ENCODE measurements at regions not wholly inside any gene's neighbourhood (a gene's known extent, or its start where the extent isn't known, plus 50 kb on each side); places are given as distances from the start of the nearest gene placed in this dataset.

- Histone ChIP-seq H3K4me1 (ENCODE audit: control insufficient read depth, insufficient read depth, low read length) (peaks cover 6% of the 10 kb centered on the region), H3K9ac (ENCODE audit: low read depth, low read length) (no peak overlapping the region), H3K27me3 (ENCODE audit: control insufficient read depth, insufficient read depth, low read length) (no peaks in the 10 kb centered on the region), H3K36me3 (ENCODE audit: control insufficient read depth, insufficient read depth, low read length) (no peaks in the 10 kb centered on the region), H3K4me3 (ENCODE audit: low read depth, low read length) (no peak overlapping the region), H3K9me3 (ENCODE audit: control insufficient read depth, insufficient read depth, low read length) (no peaks in the 10 kb centered on the region)
Observed at GRCh38 chr11:28730889-28731288, 622.7 kb downstream of the METTL15 start.

GRCh38 chr11:28730336-28730735 lies 622.1 kb downstream of the METTL15 start:
- Histone ChIP-seq H3K9ac (ENCODE audit: low read depth, low read length) (no peak overlapping the region), H3K9me3 (ENCODE audit: control insufficient read depth, insufficient read depth, low read length) (no peaks in the 10 kb centered on the region), H3K27me3 (ENCODE audit: control insufficient read depth, insufficient read depth, low read length) (no peaks in the 10 kb centered on the region), H3K36me3 (ENCODE audit: control insufficient read depth, insufficient read depth, low read length) (no peaks in the 10 kb centered on the region), H3K4me3 (ENCODE audit: low read depth, low read length) (no peak overlapping the region), H3K4me1 (ENCODE audit: control insufficient read depth, insufficient read depth, low read length) (peaks cover 4% of the 10 kb centered on the region)

- no peaks in the 10 kb centered on the region for H3K9me3 ChIP-seq (ENCODE audit: control insufficient read depth, insufficient read depth, low read length)
- H3K4me1 ChIP-seq (ENCODE audit: control insufficient read depth, insufficient read depth, low read length), result peaks cover 2% of the 10 kb centered on the region
- no peaks in the 10 kb centered on the region for H3K27me3 ChIP-seq (ENCODE audit: control insufficient read depth, insufficient read depth, low read length)
- H3K4me3 ChIP-seq (ENCODE audit: low read depth, low read length), result no peak overlapping the region
- H3K36me3 ChIP-seq (ENCODE audit: control insufficient read depth, insufficient read depth, low read length), result no peaks in the 10 kb centered on the region
- H3K9ac ChIP-seq (ENCODE audit: low read depth, low read length), result no peak overlapping the region
Observed at GRCh38 chr11:28729339-28729738, 621.2 kb downstream of the METTL15 start.

GRCh38 chr11:28728666-28729065 lies 620.5 kb downstream of the METTL15 start:
- no peak overlapping the region for H3K9ac ChIP-seq (ENCODE audit: low read depth, low read length)
- H3K36me3 ChIP-seq (ENCODE audit: control insufficient read depth, insufficient read depth, low read length), result no peaks in the 10 kb centered on the region
- no peaks in the 10 kb centered on the region for H3K27me3 ChIP-seq (ENCODE audit: control insufficient read depth, insufficient read depth, low read length)

GRCh38 chr11:28727254-28727653 lies 619.1 kb downstream of the METTL15 start:
- Histone ChIP-seq H3K4me3 (ENCODE audit: low read depth, low read length) (no peak overlapping the region), H3K9ac (ENCODE audit: low read depth, low read length) (no peak overlapping the region), H3K4me1 (ENCODE audit: control insufficient read depth, insufficient read depth, low read length) (peaks cover 2% of the 10 kb centered on the region), H3K36me3 (ENCODE audit: control insufficient read depth, insufficient read depth, low read length) (no peaks in the 10 kb centered on the region), H3K27me3 (ENCODE audit: control insufficient read depth, insufficient read depth, low read length) (no peaks in the 10 kb centered on the region), H3K9me3 (ENCODE audit: control insufficient read depth, insufficient read depth, low read length) (no peaks in the 10 kb centered on the region)

More at GRCh38 chr11:28728666-28729065, 620.5 kb downstream of the METTL15 start:
- Histone ChIP-seq H3K9me3 (ENCODE audit: control insufficient read depth, insufficient read depth, low read length) (no peaks in the 10 kb centered on the region), H3K4me3 (ENCODE audit: low read depth, low read length) (no peak overlapping the region), H3K4me1 (ENCODE audit: control insufficient read depth, insufficient read depth, low read length) (peaks cover 2% of the 10 kb centered on the region)

- H3K9ac ChIP-seq (ENCODE audit: low read depth, low read length), result no peak overlapping the region
- H3K4me3 ChIP-seq (ENCODE audit: low read depth, low read length), result no peak overlapping the region
- no peaks in the 10 kb centered on the region for H3K9me3 ChIP-seq (ENCODE audit: control insufficient read depth, insufficient read depth, low read length)
- no peaks in the 10 kb centered on the region for H3K36me3 ChIP-seq (ENCODE audit: control insufficient read depth, insufficient read depth, low read length)
- no peaks in the 10 kb centered on the region for H3K4me1 ChIP-seq (ENCODE audit: control insufficient read depth, insufficient read depth, low read length)
- H3K27me3 ChIP-seq (ENCODE audit: control insufficient read depth, insufficient read depth, low read length), result no peaks in the 10 kb centered on the region
Observed at GRCh38 chr11:28726432-28726831, 618.2 kb downstream of the METTL15 start.

GRCh38 chr11:28715726-28716125 lies 607.5 kb downstream of the METTL15 start:
- H3K9ac ChIP-seq (ENCODE audit: low read depth, low read length), result no peak overlapping the region
- H3K4me3 ChIP-seq (ENCODE audit: low read depth, low read length), result peak overlapping the region; percentile 3
- no peaks in the 10 kb centered on the region for H3K9me3 ChIP-seq (ENCODE audit: control insufficient read depth, insufficient read depth, low read length)
- peaks cover 9% of the 10 kb centered on the region for H3K4me1 ChIP-seq (ENCODE audit: control insufficient read depth, insufficient read depth, low read length)
- H3K27me3 ChIP-seq (ENCODE audit: control insufficient read depth, insufficient read depth, low read length), result no peaks in the 10 kb centered on the region
- H3K36me3 ChIP-seq (ENCODE audit: control insufficient read depth, insufficient read depth, low read length), result no peaks in the 10 kb centered on the region

GRCh38 chr11:28713850-28714249 lies 605.7 kb downstream of the METTL15 start:
- Histone ChIP-seq H3K36me3 (ENCODE audit: control insufficient read depth, insufficient read depth, low read length) (no peaks in the 10 kb centered on the region), H3K9me3 (ENCODE audit: control insufficient read depth, insufficient read depth, low read length) (no peaks in the 10 kb centered on the region), H3K27me3 (ENCODE audit: control insufficient read depth, insufficient read depth, low read length) (no peaks in the 10 kb centered on the region), H3K4me3 (ENCODE audit: low read depth, low read length) (no peak overlapping the region), H3K9ac (ENCODE audit: low read depth, low read length) (no peak overlapping the region), H3K4me1 (ENCODE audit: control insufficient read depth, insufficient read depth, low read length) (peaks cover 9% of the 10 kb centered on the region)

GRCh38 chr11:28708075-28708474 lies 599.9 kb downstream of the METTL15 start:
- Histone ChIP-seq H3K4me3 (ENCODE audit: low read depth, low read length) (no peak overlapping the region), H3K27me3 (ENCODE audit: control insufficient read depth, insufficient read depth, low read length) (no peaks in the 10 kb centered on the region), H3K9me3 (ENCODE audit: control insufficient read depth, insufficient read depth, low read length) (no peaks in the 10 kb centered on the region), H3K36me3 (ENCODE audit: control insufficient read depth, insufficient read depth, low read length) (no peaks in the 10 kb centered on the region), H3K9ac (ENCODE audit: low read depth, low read length) (no peak overlapping the region), H3K4me1 (ENCODE audit: control insufficient read depth, insufficient read depth, low read length) (no peaks in the 10 kb centered on the region)

- H3K4me1 ChIP-seq (ENCODE audit: control insufficient read depth, insufficient read depth, low read length), result no peaks in the 10 kb centered on the region
- no peaks in the 10 kb centered on the region for H3K27me3 ChIP-seq (ENCODE audit: control insufficient read depth, insufficient read depth, low read length)
- H3K9me3 ChIP-seq (ENCODE audit: control insufficient read depth, insufficient read depth, low read length), result no peaks in the 10 kb centered on the region
- H3K4me3 ChIP-seq (ENCODE audit: low read depth, low read length), result no peak overlapping the region
- H3K36me3 ChIP-seq (ENCODE audit: control insufficient read depth, insufficient read depth, low read length), result no peaks in the 10 kb centered on the region
- H3K9ac ChIP-seq (ENCODE audit: low read depth, low read length), result no peak overlapping the region
Observed at GRCh38 chr11:28704801-28705200, 596.6 kb downstream of the METTL15 start.

- H3K9ac ChIP-seq (ENCODE audit: low read depth, low read length), result no peak overlapping the region
- H3K4me3 ChIP-seq (ENCODE audit: low read depth, low read length), result no peak overlapping the region
- no peaks in the 10 kb centered on the region for H3K4me1 ChIP-seq (ENCODE audit: control insufficient read depth, insufficient read depth, low read length)
- H3K9me3 ChIP-seq (ENCODE audit: control insufficient read depth, insufficient read depth, low read length), result no peaks in the 10 kb centered on the region
- H3K36me3 ChIP-seq (ENCODE audit: control insufficient read depth, insufficient read depth, low read length), result no peaks in the 10 kb centered on the region
- no peaks in the 10 kb centered on the region for H3K27me3 ChIP-seq (ENCODE audit: control insufficient read depth, insufficient read depth, low read length)
Observed at GRCh38 chr11:28703371-28703770, 595.2 kb downstream of the METTL15 start.

- Histone ChIP-seq H3K27me3 (ENCODE audit: control insufficient read depth, insufficient read depth, low read length) (no peaks in the 10 kb centered on the region), H3K9me3 (ENCODE audit: control insufficient read depth, insufficient read depth, low read length) (no peaks in the 10 kb centered on the region), H3K9ac (ENCODE audit: low read depth, low read length) (no peak overlapping the region), H3K36me3 (ENCODE audit: control insufficient read depth, insufficient read depth, low read length) (no peaks in the 10 kb centered on the region), H3K4me1 (ENCODE audit: control insufficient read depth, insufficient read depth, low read length) (no peaks in the 10 kb centered on the region), H3K4me3 (ENCODE audit: low read depth, low read length) (no peak overlapping the region)
Observed at GRCh38 chr11:28702871-28703270, 594.7 kb downstream of the METTL15 start.

GRCh38 chr11:28702450-28702790 lies 594.2 kb downstream of the METTL15 start:
- no peaks in the 10 kb centered on the region for H3K4me1 ChIP-seq (ENCODE audit: control insufficient read depth, insufficient read depth, low read length)
- no peak overlapping the region for H3K4me3 ChIP-seq (ENCODE audit: low read depth, low read length)
- H3K9me3 ChIP-seq (ENCODE audit: control insufficient read depth, insufficient read depth, low read length), result no peaks in the 10 kb centered on the region
- H3K36me3 ChIP-seq (ENCODE audit: control insufficient read depth, insufficient read depth, low read length), result no peaks in the 10 kb centered on the region
- H3K27me3 ChIP-seq (ENCODE audit: control insufficient read depth, insufficient read depth, low read length), result no peaks in the 10 kb centered on the region
- no peak overlapping the region for H3K9ac ChIP-seq (ENCODE audit: low read depth, low read length)

Measured in iPS-15b (cell line).